GM12864 (cell line): ENCODE measurements at regions not wholly inside any gene's neighbourhood (a gene's known extent, or its start where the extent isn't known, plus 50 kb on each side); places are given as distances from the start of the nearest gene placed in this dataset.

Experiments
- DNase-seq: peaks from one replicate; pipeline ENCODE4 v3.0.0-alpha.2; 2011; ENCODE audit warnings: low read depth
- H3K4me3 ChIP-seq: 2 replicates; pipeline ENCODE4 v1.5.1; 2011; ENCODE audit warnings: mild to moderate bottlenecking, low read depth, low read length, control low read depth
- TF ChIP-seq, protein P1 (sequence below): IDR thresholded peaks from 2 replicates; pipeline ENCODE4 v1.5.1; 2011; ENCODE audit warnings: low read depth, mild to moderate bottlenecking, moderate library complexity, low read length, control low read depth, inconsistent platforms; ENCODE audit errors: missing control alignments

DNA sequence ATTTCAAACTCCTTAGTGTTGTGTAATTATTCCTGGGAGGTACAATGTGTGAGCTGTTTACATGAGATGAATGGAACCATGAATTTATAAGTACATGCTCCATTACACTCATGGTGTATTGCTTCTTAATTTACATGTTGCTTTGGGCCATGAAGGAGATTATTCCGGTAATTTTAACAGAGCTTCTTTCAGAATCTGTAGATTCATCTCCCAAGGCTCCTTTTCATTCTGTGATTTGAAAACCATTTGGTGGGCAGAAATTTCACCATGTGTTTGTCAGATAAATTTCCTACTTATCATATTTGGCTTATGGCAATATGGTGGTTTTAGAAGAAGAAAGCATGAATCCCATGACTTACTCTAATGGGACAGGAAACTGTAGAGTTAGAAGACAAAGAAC is 421.6 kb upstream of the EYS start:
- DNase-seq: no peak
- H3K4me3 ChIP-seq: no peak overlapping the region
- TF ChIP-seq, protein P1, sequence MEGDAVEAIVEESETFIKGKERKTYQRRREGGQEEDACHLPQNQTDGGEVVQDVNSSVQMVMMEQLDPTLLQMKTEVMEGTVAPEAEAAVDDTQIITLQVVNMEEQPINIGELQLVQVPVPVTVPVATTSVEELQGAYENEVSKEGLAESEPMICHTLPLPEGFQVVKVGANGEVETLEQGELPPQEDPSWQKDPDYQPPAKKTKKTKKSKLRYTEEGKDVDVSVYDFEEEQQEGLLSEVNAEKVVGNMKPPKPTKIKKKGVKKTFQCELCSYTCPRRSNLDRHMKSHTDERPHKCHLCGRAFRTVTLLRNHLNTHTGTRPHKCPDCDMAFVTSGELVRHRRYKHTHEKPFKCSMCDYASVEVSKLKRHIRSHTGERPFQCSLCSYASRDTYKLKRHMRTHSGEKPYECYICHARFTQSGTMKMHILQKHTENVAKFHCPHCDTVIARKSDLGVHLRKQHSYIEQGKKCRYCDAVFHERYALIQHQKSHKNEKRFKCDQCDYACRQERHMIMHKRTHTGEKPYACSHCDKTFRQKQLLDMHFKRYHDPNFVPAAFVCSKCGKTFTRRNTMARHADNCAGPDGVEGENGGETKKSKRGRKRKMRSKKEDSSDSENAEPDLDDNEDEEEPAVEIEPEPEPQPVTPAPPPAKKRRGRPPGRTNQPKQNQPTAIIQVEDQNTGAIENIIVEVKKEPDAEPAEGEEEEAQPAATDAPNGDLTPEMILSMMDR: no peak

DNA sequence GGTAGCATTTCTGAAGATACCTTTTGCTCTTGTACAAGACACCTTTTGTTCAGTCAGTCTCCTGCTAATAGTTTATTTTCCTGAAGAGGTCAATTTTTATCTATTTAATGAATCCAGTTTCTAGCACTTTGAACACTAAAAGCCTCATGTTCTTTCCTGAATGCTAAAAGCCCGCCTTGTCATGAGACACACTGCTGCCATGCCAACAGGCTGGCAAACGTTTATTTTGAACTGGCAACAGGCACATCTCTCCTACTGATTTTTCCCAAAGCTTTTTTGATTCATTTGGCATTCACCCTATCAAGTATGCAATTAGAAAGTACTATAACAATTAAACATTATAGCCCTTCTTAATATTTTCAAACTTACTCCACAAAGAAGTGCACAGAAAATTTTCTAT is 421.2 kb upstream of the EYS start:
- TF ChIP-seq, protein P1: no peak
- DNase-seq: no peak
- no peak overlapping the region for H3K4me3 ChIP-seq

- no peak for DNase-seq
- TF ChIP-seq, protein P1: no peak
Measured at GRCh38 chr6:66127061-66127460, 420.0 kb upstream of the EYS start.

GRCh38 chr6:66126358-66126757 is 419.3 kb upstream of the EYS start:
- TF ChIP-seq, protein P1: no peak
- no peak overlapping the region for H3K4me3 ChIP-seq
- no peak for DNase-seq

More at GRCh38 chr6:66127061-66127460, 420.0 kb upstream of the EYS start:
- no peak overlapping the region for H3K4me3 ChIP-seq

DNA sequence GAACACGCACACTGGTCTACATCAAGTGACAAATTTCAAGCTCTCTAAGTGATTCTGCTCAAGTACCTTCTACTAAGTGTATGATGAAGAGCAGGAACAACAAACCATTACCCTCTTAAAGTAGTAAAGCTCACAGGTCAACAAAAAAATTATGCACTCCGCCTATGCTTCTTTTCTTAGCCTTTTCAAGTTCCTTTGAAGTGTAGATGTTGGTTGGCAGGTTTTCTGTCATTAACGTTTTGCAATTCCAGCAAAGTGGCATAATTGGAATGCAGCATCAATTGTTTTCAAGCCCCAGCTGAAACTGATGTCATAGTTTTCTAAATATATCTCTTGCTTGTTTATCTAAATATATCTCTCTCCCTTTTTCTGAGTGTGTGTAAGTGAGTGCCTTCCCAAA is 396.9 kb upstream of the EYS start:
- TF ChIP-seq, protein P1: no peak
- H3K4me3 ChIP-seq: no peak overlapping the region
- DNase-seq: no peak

DNA sequence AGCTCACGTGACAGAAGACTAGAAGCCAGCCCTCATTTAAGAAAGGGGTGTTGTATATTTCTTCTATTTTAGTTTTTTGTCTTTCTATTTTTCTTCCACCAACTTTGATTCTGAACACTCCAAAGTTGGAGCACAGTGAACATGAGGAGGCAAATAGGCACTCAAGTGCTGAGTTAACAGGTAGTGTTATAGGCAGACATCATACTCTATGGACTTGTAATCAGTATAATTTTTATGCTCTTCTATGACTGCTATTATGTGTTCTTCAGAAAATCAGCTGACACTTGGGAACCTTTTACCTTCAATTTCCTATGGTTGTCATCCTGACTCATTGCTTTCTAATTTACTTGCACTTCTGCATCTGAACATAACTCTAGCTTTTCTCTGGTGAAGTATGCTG is 396.3 kb upstream of the EYS start:
- DNase-seq: no peak
- H3K4me3 ChIP-seq: no peak overlapping the region
- TF ChIP-seq, protein P1: no peak

DNA sequence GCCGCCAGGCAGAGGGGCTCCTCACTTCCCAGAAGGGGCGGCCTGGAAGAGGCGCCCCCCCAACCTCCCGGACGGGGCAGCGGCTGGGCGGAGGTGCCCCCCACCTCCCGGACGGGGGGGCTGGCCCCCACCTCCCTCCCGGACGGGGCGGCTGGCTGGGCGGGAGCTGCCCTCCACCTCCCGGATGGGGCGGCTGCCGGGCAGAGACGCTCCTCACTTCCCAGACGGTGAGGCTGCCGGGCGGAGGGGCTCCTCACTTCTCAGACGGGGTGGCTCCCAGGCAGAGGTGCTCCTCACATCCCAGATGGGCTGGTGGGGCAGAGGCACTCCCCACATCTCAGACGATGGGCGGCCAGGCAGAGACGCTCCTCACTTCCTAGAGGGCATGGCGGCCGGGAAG is 389.7 kb upstream of the EYS start:
- no peak for DNase-seq
- H3K4me3 ChIP-seq: no peak overlapping the region
- TF ChIP-seq, protein P1: no peak
